ENCODE measurements at regions not wholly inside any gene's neighbourhood (a gene's known extent, or its start where the extent isn't known, plus 50 kb on each side); places are given as distances from the start of the nearest gene placed in this dataset.

GRCh38 chr2:158738363-158738762 is 56.8 kb upstream of the DAPL1 start:
- TF ChIP-seq CTCF (conservative IDR thresholded peaks at IDR 0.05; ENCODE audit: low read length) (no peak), EZH2phosphoT487 (IDR thresholded peaks at IDR 0.05; ENCODE audit: borderline replicate concordance, low read depth, low read length) (no peak)

Data from OCI-LY7 (cell line).